Activated CD4-positive, alpha-beta T cell treated with anti-CD3 and anti-CD28 coated beads, Interleukin-2, amount 50 U/mL, for 16 hours (primary cell): ENCODE measurements at regions not wholly inside any gene's neighbourhood (a gene's known extent, or its start where the extent isn't known, plus 50 kb on each side); places are given as distances from the start of the nearest gene placed in this dataset.
"Not testable (repeated sequence)": the region's sequence is repeated elsewhere in the genome, so short reads cannot be mapped to it uniquely, and the experiment has no call there.

Experiments
- DNase-seq: peaks from one replicate; pipeline ENCODE4 v3.0.0-alpha.2; 2020

DNA sequence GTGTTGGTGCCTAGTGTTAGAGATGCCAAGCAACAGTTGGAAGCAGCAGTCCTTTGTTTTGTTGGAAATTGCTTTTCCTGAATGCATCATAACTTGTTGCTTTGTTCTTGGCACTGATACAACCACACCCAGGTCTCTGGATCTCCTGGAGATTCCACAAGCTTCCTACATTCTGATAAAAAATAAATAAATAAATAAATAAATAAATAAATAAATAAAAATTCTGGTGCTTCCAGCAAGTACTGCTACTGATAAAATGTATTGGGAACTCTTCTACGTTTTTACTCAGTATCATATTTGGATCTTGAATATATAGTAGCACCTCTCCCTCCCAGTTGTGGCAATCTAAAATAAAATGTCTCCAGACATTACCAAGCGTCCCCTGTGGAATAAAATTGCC lies 62.7 kb upstream of the GRID2 start:
- no peak for DNase-seq

- DNase-seq: no peak
Measured at GRCh38 chr4:92246384-92246783, 57.4 kb upstream of the GRID2 start.

GRCh38 chr4:92249541-92249940 lies 54.2 kb upstream of the GRID2 start:
- no peak for DNase-seq

- no peak for DNase-seq
Measured at GRCh38 chr4:92251711-92252110, 52.1 kb upstream of the GRID2 start.

GRCh38 chr4:92252358-92252757 lies 51.4 kb upstream of the GRID2 start:
- DNase-seq: not testable (repeated sequence)

DNA sequence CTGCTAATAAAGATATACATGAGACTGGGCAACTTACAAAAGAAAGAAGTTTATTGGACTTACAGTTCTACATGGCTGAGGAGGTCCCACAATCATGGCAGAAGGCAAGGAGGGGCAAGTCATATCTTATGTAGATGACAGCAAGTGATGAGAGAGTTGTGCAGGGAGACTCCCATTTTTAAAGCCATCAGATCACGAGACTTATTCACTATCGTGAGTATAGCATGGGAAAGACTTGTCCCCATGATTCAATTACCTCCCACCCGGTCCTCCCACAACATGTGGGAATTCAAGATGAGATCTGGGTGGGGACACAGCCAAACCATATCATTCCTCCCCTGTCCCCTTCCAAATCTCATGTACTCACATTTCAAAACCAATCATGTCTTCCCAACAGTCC lies 50.9 kb upstream of the GRID2 start:
- no peak for DNase-seq

GRCh38 chr4:92253550-92253949 lies 50.2 kb upstream of the GRID2 start:
- no peak for DNase-seq
